Heart right ventricle (tissue), 16 donors: ENCODE measurements at regions not wholly inside any gene's neighbourhood (a gene's known extent, or its start where the extent isn't known, plus 50 kb on each side); places are given as distances from the start of the nearest gene placed in this dataset.

Experiments
- ATAC-seq, 8 donors: fragments of 200-7000 bp; cut with Tn5 transposase; one replicate each; pipeline ENCODE4 v1.9.1; 2020; ENCODE audit warnings: mild to moderate bottlenecking in 8 of 8, moderate library complexity in 8 of 8, moderate number of reproducible peaks in 1 of 8
- DNase-seq, 2 donors: peaks; one replicate each; pipeline ENCODE4 v3.0.0-alpha.2; 2020
- H3K27ac ChIP-seq, 10 donors: fragments of 200-600 bp; sonication (generic) in 2 of 10; one replicate each; pipeline versions ENCODE4 v1.5.0 to v1.8.0; 2020 to 2022; ENCODE audit warnings: mild to moderate bottlenecking in 3 of 10
- H3K27me3 ChIP-seq, 7 donors: fragments of 200-600 bp; one replicate each; pipeline ENCODE4 v1.8.0; 2021 to 2022; ENCODE audit warnings: mild to moderate bottlenecking in 2 of 7
- H3K36me3 ChIP-seq, 9 donors: fragments of 200-600 bp; sonication (generic) in 1 of 9; one replicate each; pipeline versions ENCODE4 v1.5.0 to v1.8.0; 2020 to 2022; ENCODE audit warnings: mild to moderate bottlenecking in 2 of 9
- H3K4me1 ChIP-seq, 9 donors: fragments of 200-600 bp; sonication (generic) in 1 of 9; one replicate each; pipeline versions ENCODE4 v1.5.0 to v1.8.0; 2020 to 2022; ENCODE audit warnings: mild to moderate bottlenecking in 4 of 9
- H3K4me3 ChIP-seq, 10 donors: fragments of 200-600 bp; sonication (generic) in 2 of 10; one replicate each; pipeline versions ENCODE4 v1.5.0 to v1.8.0; 2020 to 2022; ENCODE audit warnings: mild to moderate bottlenecking in 7 of 10, moderate library complexity in 2 of 10
- H3K9me3 ChIP-seq, 11 donors: fragments of 200-600 bp in 10 of 11; sonication (generic) in 2 of 11; one replicate each; pipeline versions ENCODE4 v1.5.0 to v1.8.0; 2013 to 2022; ENCODE audit warnings: mild to moderate bottlenecking in 2 of 11, control low read depth in 1 of 11, moderate library complexity in 1 of 11
- CTCF ChIP-seq, 9 donors: fragments of 200-600 bp; sonication (generic) in 2 of 9; IDR thresholded peaks; one replicate each; pipeline versions ENCODE4 v1.5.0 to v1.8.0; 2021 to 2022; ENCODE audit warnings: antibody characterized with exemption in 9 of 9, mild to moderate bottlenecking in 5 of 9, moderate library complexity in 1 of 9
- WGBS, 2 donors: extraction: QIAGEN DNeasy Blood & Tissue Kit; methylation state at CpG; one replicate each; pipeline ENCODE4 v1.1.7; 2013; ENCODE audit warnings: inconsistent platforms in 1 of 2; 5-methylcytosine and 5-hydroxymethylcytosine counted together
- intact Hi-C, 10 donors: fragments of 100-400 bp; cut with DNase I; formaldehyde crosslinking; loops; one replicate each; pipeline versions ENCODE4 v1.11.1 to v1.14.2; 2022
- donor health status: Arrhythmogenic right ventricular cardiomyopathy.
- donor health status: ischemic (EF 13 %, LVEDD 7.1; RV severe dilation, severe dysfunction).
- donor health status: healthy with polysubstance abuse.
- donor health status: DM: no; HTN: yes; CAD: no.
- donor health status: DM: no; HTN: no; CAD: no.
- donor health status: ischemic (EF 25% LVEDD 6.9; RV normal size, moderate dysfunction).
- donor health status: ischemic (EF 25% LVEDD 5.7; RV mildly dilated, moderate dysfunction).
- donor health status: healthy.
- donor health status: DM: yes; HTN: yes; CAD: no.
- donor health status: Ischemic cardiomyopathy.
- donor health status: ischemic (EF 35%, LVEDD 5.7; RV mildly dilated, moderate dysfunction).
- donor health status: nonischemic (EF 11% LVEDD 7.7; RV severe dilation, severe dysfunction).
- donor health status: DM: yes; HTN: yes; CAD: no.
- donor health status: PGD.
- donor health status: ischemic (EF 29% LVEDD 5.4; RV normal size, mild dysfunction).
- donor health status: nonischemic (EF 23%, LVEDD 6.1; RV moderate dilation, normal function).

DNA sequence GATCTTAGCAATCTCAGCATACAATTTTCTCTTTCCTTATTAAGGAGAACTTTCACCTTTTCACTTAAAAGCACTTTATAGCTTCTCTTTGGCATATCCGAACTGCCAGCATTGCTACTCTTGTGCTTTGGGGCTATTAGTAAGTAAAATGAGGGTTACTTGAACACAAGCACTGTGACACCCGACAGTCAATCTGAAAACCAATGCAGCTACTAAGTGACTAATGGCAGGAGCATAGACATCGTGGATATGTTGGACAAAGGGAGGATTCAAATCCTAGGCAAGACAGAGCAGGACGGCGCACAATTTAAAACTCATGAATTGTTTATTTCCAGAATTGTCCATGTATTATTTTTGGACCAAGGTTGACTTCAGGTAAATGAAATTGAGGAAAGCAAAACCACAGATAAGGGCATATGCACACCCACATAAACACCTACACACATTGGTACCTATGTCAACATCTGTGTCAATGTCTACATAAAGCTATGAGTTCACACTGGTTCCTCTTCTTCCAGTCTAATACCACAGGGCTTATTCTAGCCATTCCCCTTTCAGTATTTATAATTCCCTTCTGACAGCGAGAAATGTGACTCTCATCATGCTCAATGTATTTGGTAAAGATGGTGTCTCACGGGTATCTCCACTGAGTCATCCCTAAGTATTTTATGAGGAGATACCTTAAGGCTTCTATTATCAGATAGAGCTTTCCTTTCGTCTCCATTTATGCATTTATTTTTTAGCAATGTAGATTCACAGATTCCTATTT is 75.3 kb upstream of the RALGPS2 start:
- Histone ChIP-seq H3K36me3 (no peaks in the 10 kb centered on the region), H3K27ac (no peak overlapping the region), H3K4me3 (no peak overlapping the region), H3K27me3 (peaks cover 0 to 4% (median 0%) of the 10 kb centered on the region in 7 donors), H3K4me1 (peaks cover 0 to 16% (median 5%) of the 10 kb centered on the region in 9 donors), H3K9me3 (no peaks in the 10 kb centered on the region)
- ATAC-seq = no peak
- 94 to 95% methylated on average over 8 of the region's 8 CpGs for WGBS, 2 donors
- no peak for TF ChIP-seq CTCF (IDR thresholded peaks at IDR 0.05)
- no peak for DNase-seq
- intact Hi-C loops = loop anchor here in 1 of 10 donors (10.0 kb wide), 1 partner anchor 75 kb away; the partner anchor contains the start of gene RALGPS2

- Histone ChIP-seq H3K27ac (peak overlapping the region in 7 of 10 donors; percentile 14 to 64 (median 40)), H3K36me3 (no peaks in the 10 kb centered on the region), H3K9me3 (no peaks in the 10 kb centered on the region), H3K4me3 (no peak overlapping the region), H3K27me3 (peaks cover 0 to 4% (median 0%) of the 10 kb centered on the region in 7 donors), H3K4me1 (peaks cover 0 to 10% (median 0%) of the 10 kb centered on the region in 9 donors)
- ATAC-seq (no peak), DNase-seq (no peak)
- TF ChIP-seq CTCF (IDR thresholded peaks at IDR 0.05) = no peak
- 53 to 61% methylated on average over 6 of the region's 6 CpGs for whole genome bisulfite sequencing, 2 donors
- intact Hi-C loops = loop anchor here in 1 of 10 donors (10.0 kb wide), 1 partner anchor 74 kb away; the partner anchor contains the start of gene RALGPS2
These were observed 74.0 kb upstream of the RALGPS2 start for GRCh38 chr1:178650934-178651511.

- Histone ChIP-seq H3K9me3 (no peaks in the 10 kb centered on the region), H3K4me3 (no peak overlapping the region), H3K4me1 (peaks cover 0 to 10% (median 0%) of the 10 kb centered on the region in 9 donors), H3K27ac (peak overlapping the region in 7 of 10 donors; percentile 2 to 64 (median 40)), H3K36me3 (no peaks in the 10 kb centered on the region), H3K27me3 (peaks cover 0 to 4% (median 0%) of the 10 kb centered on the region in 7 donors)
- 42 to 51% methylated on average over 9 of the region's 9 CpGs for WGBS, 2 donors
- ATAC-seq = peak in 7 of 8 donors; percentile 27 to 89 (median 81)
- peak in 1 of 2 donors; percentile 45 for DNase-seq
- intact Hi-C loops = loop anchor here in 1 of 10 donors (10.0 kb wide), 1 partner anchor 73 kb away; the partner anchor contains the start of gene RALGPS2
- no peak for TF ChIP-seq CTCF (IDR thresholded peaks at IDR 0.05)
These were observed 73.3 kb upstream of the RALGPS2 start for GRCh38 chr1:178651742-178652141.
